ENCODE measurements at regions not wholly inside any gene's neighbourhood (a gene's known extent, or its start where the extent isn't known, plus 50 kb on each side); places are given as distances from the start of the nearest gene placed in this dataset.

GRCh38 chr9:73805111-73805510, 653.4 kb downstream of the ANXA1 start:
- POLR2A ChIA-PET: no interaction called here
- DNase-seq: no peak
- WGBS (ENCODE audit: low lambda C conversion rate): 29% methylated on average over 2 of the region's 2 CpGs

GRCh38 chr9:73805853-73806458, 654.3 kb downstream of the ANXA1 start:
- no peak overlapping the region for H3K9ac ChIP-seq
- H3K79me2 ChIP-seq (ENCODE audit: insufficient read depth): no peaks in the 10 kb centered on the region
- H3K36me3 ChIP-seq (replicated peaks in 1 of 2; ENCODE audit: control insufficient read depth in 1 of 2, insufficient read depth in 2 of 2, low read length in 1 of 2): no peaks in the 10 kb centered on the region
- no peak overlapping the region for H3K4me2 ChIP-seq
- H2AFZ ChIP-seq (ENCODE audit: low read depth): no peak overlapping the region
- ChIA-PET CTCF (no interaction called here), POLR2A (no interaction called here)
- no peak for DNase-seq
- H3K27me3 ChIP-seq (ENCODE audit: insufficient read depth): no peaks in the 10 kb centered on the region
- H3F3A ChIP-seq (replicated peaks; ENCODE audit: insufficient read depth): no peaks in the 10 kb centered on the region
- no peaks in the 10 kb centered on the region for H3K9me2 ChIP-seq
- no peaks in the 10 kb centered on the region for H3K9me3 ChIP-seq
- no peak overlapping the region for H3K27ac ChIP-seq (ENCODE audit: low read depth in 2 of 2, low read length in 1 of 2)
- WGBS (ENCODE audit: low lambda C conversion rate): 8% methylated on average over 1 of the region's 1 CpG
- no peaks in the 10 kb centered on the region for H3K4me1 ChIP-seq (ENCODE audit: control insufficient read depth in 1 of 2, insufficient read depth in 2 of 2, low read depth in 1 of 2, low read length in 1 of 2)
- no peak overlapping the region for H3K4me3 ChIP-seq (ENCODE audit: low read depth in 2 of 2, low read length in 1 of 2)
- TF ChIP-seq RXRA (IDR thresholded peaks at IDR 0.05; ENCODE audit: borderline replicate concordance, low read depth): no peak
- no peak for TF ChIP-seq FOXJ3 (CRISPR knock-in tag; IDR thresholded peaks at IDR 0.05)
- TF ChIP-seq PBX3 (IDR thresholded peaks at IDR 0.05): no peak
- TF ChIP-seq SIN3A (IDR thresholded peaks at IDR 0.05; ENCODE audit: borderline replicate concordance, low read depth, low read length): no peak
- no peak for TF ChIP-seq MAX (IDR thresholded peaks at IDR 0.05; ENCODE audit: low read depth)
- H4K20me1 ChIP-seq (ENCODE audit: insufficient read depth): no peaks in the 10 kb centered on the region

More at GRCh38 chr9:73805111-73805510, 653.4 kb downstream of the ANXA1 start:
- Histone ChIP-seq H3K9ac (no peak overlapping the region), H3K36me3 (replicated peaks in 1 of 2; ENCODE audit: control insufficient read depth in 1 of 2, insufficient read depth in 2 of 2, low read length in 1 of 2) (no peaks in the 10 kb centered on the region), H3K4me1 (ENCODE audit: control insufficient read depth in 1 of 2, insufficient read depth in 2 of 2, low read depth in 1 of 2, low read length in 1 of 2) (no peaks in the 10 kb centered on the region), H3K79me2 (ENCODE audit: insufficient read depth) (no peaks in the 10 kb centered on the region), H3K27me3 (ENCODE audit: insufficient read depth) (no peaks in the 10 kb centered on the region), H3K9me3 (no peaks in the 10 kb centered on the region), H3K9me2 (no peaks in the 10 kb centered on the region), H2AFZ (ENCODE audit: low read depth) (no peak overlapping the region), H3K27ac (ENCODE audit: low read depth in 2 of 2, low read length in 1 of 2) (no peak overlapping the region), H3K4me3 (ENCODE audit: low read depth in 2 of 2, low read length in 1 of 2) (no peak overlapping the region), H3F3A (replicated peaks; ENCODE audit: insufficient read depth) (no peaks in the 10 kb centered on the region), H3K4me2 (no peak overlapping the region), H4K20me1 (ENCODE audit: insufficient read depth) (no peaks in the 10 kb centered on the region)
- no peak for TF ChIP-seq FOXJ3 (CRISPR knock-in tag; IDR thresholded peaks at IDR 0.05)
- no peak for TF ChIP-seq ELF1 (IDR thresholded peaks at IDR 0.05)
- no peak for TF ChIP-seq RXRA (IDR thresholded peaks at IDR 0.05; ENCODE audit: borderline replicate concordance, low read depth)
- no peak for TF ChIP-seq YY1 (IDR thresholded peaks at IDR 0.05; ENCODE audit: low read depth)
- TF ChIP-seq USF2 (IDR thresholded peaks at IDR 0.05; ENCODE audit: borderline replicate concordance, low read depth, low read length): no peak
- TF ChIP-seq NFIC (IDR thresholded peaks at IDR 0.05; ENCODE audit: borderline replicate concordance): no peak
- TF ChIP-seq GABPA (IDR thresholded peaks at IDR 0.05; ENCODE audit: low read depth): no peak
- TF ChIP-seq MXI1 (IDR thresholded peaks at IDR 0.05; ENCODE audit: low read depth, low read length): no peak
- CTCF ChIA-PET: no interaction called here

Measured in SK-N-SH (cell line).